GM06990 (cell line): ENCODE measurements at regions not wholly inside any gene's neighbourhood (a gene's known extent, or its start where the extent isn't known, plus 50 kb on each side); places are given as distances from the start of the nearest gene placed in this dataset.
"Not testable (repeated sequence)": the region's sequence is repeated elsewhere in the genome, so short reads cannot be mapped to it uniquely, and the experiment has no call there.

Experiments
- DNase-seq: peaks from one replicate; pipeline ENCODE4 v3.0.0-alpha.2; 2011; ENCODE audit not compliant: insufficient read length; ENCODE audit errors: extremely low read depth
- H3K27me3 ChIP-seq: replicated peaks from 2 replicates; pipeline ENCODE4 v1.6.0; 2011; ENCODE audit warnings: low read length; ENCODE audit not compliant: control insufficient read depth, insufficient read depth
- H3K36me3 ChIP-seq: 2 replicates; pipeline ENCODE4 v1.5.1; 2011; ENCODE audit warnings: low read length; ENCODE audit not compliant: control insufficient read depth, insufficient read depth
- H3K4me3 ChIP-seq: replicated peaks from 2 replicates; pipeline ENCODE4 v1.5.1; 2011; ENCODE audit warnings: low read depth, mild to moderate bottlenecking, control low read depth, low read length
- CTCF ChIP-seq: IDR thresholded peaks from 2 replicates; pipeline ENCODE4 v1.5.1; 2011; ENCODE audit warnings: low read length, control low read depth, mild to moderate bottlenecking, inconsistent platforms; ENCODE audit not compliant: insufficient read depth, poor library complexity, severe bottlenecking

- H3K4me3 ChIP-seq, result no peak overlapping the region
- no peaks in the 10 kb centered on the region; the same call in 1 of the 2 replicates for H3K27me3 ChIP-seq
- TF ChIP-seq CTCF, result no peak
- no peaks in the 10 kb centered on the region for H3K36me3 ChIP-seq
- DNase-seq, result no peak
Observed at GRCh38 chrX:1041091-1041490, 171.4 kb downstream of the CRLF2 start.

GRCh38 chrX:1035931-1036330, 176.5 kb downstream of the CRLF2 start:
- not testable (repeated sequence) for H3K27me3 ChIP-seq, DNase-seq, H3K36me3 ChIP-seq, H3K4me3 ChIP-seq

- DNase-seq, result no peak
- TF ChIP-seq CTCF, result no peak
- H3K27me3 ChIP-seq, result no peaks in the 10 kb centered on the region
- no peaks in the 10 kb centered on the region for H3K36me3 ChIP-seq
- no peak overlapping the region for H3K4me3 ChIP-seq
Observed at GRCh38 chrX:1035206-1035605, 177.2 kb downstream of the CRLF2 start.

DNA sequence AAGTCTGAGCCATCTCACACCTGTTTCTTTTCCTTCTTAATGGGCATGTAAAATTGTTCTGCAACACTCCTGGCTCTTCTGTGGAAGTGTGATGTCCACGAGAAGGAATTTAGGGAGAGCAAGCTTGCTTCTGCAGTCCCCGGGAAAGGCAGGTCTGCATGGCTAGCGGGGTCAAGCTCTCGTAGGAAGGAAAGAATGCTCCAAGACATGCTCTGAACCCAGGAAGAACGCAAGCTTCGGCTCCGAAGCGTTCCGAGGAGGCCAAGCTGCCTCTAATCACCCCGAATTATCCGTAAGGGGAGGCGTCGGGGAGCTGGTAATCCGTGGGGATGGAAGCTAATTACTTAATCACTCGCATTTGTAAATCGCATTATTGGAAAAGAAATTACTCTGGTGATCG, 177.7 kb downstream of the CRLF2 start:
- no peak for TF ChIP-seq CTCF

DNA sequence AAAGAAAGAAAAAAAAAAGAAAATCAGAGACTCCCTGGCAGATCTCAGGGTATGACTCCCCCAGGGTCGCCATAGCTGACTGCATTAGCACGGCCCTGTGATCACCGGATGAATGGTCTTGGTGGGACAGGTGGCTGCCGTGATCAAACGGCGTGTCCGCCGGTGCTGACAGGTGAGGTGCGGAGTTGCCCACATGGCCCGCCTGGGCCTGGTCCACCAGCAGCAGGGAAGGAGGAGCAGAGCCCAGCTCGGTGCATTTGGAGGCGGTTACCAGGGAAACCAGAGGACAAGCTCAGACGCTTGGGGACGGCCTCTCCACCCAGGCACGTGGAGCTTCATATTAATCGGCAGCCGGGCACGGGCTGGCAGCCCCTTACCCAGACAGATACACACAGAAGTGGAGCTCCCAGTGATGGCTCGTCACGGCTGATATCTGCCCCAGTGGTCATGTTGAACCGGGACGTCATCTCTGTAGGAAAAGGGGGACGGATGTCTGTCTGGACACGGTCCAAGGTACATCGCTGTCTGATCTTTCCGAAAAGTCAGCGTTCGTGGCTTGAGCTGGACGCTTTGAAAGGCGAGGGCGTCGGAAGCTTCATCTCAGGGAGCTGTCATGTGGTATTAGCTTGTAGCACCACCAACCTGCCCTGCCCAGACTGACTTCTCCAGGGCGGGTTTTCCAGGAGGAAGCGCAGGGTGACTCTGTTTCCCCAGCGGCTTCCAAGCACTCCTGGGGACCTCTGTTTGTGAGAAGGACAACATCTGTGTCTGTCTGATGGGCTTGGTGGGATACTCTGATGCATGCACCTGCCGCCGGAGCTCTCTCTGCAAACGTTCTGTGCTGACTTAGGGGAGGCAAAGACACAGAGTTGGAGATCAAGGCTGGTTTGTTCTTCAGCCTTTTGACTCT, 180.7 kb downstream of the CRLF2 start:
- Histone ChIP-seq H3K27me3 (no peaks in the 10 kb centered on the region), H3K4me3 (no peak overlapping the region), H3K36me3 (no peaks in the 10 kb centered on the region)
- no peak for DNase-seq
- no peak for TF ChIP-seq CTCF

More for the DNA sequence above, 177.7 kb downstream of the CRLF2 start:
- no peak overlapping the region for H3K4me3 ChIP-seq
- H3K27me3 ChIP-seq, result no peaks in the 10 kb centered on the region
- no peak for DNase-seq
- no peaks in the 10 kb centered on the region for H3K36me3 ChIP-seq

GRCh38 chrX:1029494-1029893, 183.0 kb downstream of the CRLF2 start:
- TF ChIP-seq CTCF, result no peak
- H3K27me3 ChIP-seq, result no peaks in the 10 kb centered on the region
- H3K36me3 ChIP-seq, result no peaks in the 10 kb centered on the region
- no peak for DNase-seq
- no peak overlapping the region for H3K4me3 ChIP-seq
